OCI-LY1 (cell line): ENCODE measurements at regions not wholly inside any gene's neighbourhood (a gene's known extent, or its start where the extent isn't known, plus 50 kb on each side); places are given as distances from the start of the nearest gene placed in this dataset.

Experiments used
- CTCF ChIP-seq: fragments of 200-600 bp; sonication (generic), shearing (Covaris generic); IDR thresholded peaks from 2 replicates; pipeline ENCODE4 v1.5.1; 2017; ENCODE audit warnings: mild to moderate bottlenecking, antibody characterized with exemption, low read length, moderate library complexity, mixed read lengths
- EZH2 ChIP-seq: fragments of 200-600 bp; sonication (generic), shearing (Covaris generic); IDR thresholded peaks from 2 replicates; pipeline ENCODE4 v1.8.0; 2017; ENCODE audit warnings: borderline replicate concordance, mixed run types, mild to moderate bottlenecking, antibody characterized with exemption, low read length, moderate library complexity, mixed read lengths

- TF ChIP-seq CTCF (no peak), EZH2 (no peak)
These were observed 100.3 kb upstream of the ADAMTS5 start for GRCh38 chr21:27067226-27067625.
